GM12892 (cell line): ENCODE measurements at regions not wholly inside any gene's neighbourhood (a gene's known extent, or its start where the extent isn't known, plus 50 kb on each side); places are given as distances from the start of the nearest gene placed in this dataset.

Source experiments
- POLR2A ChIP-seq: IDR thresholded peaks from 2 replicates; pipeline ENCODE4 v1.6.1; 2011; ENCODE audit warnings: low read depth, low read length, control low read depth
- TAF1 ChIP-seq: IDR thresholded peaks from 2 replicates; pipeline ENCODE4 v1.6.1; 2011; ENCODE audit warnings: low read depth, mild to moderate bottlenecking, control low read depth, low read length, borderline replicate concordance

DNA sequence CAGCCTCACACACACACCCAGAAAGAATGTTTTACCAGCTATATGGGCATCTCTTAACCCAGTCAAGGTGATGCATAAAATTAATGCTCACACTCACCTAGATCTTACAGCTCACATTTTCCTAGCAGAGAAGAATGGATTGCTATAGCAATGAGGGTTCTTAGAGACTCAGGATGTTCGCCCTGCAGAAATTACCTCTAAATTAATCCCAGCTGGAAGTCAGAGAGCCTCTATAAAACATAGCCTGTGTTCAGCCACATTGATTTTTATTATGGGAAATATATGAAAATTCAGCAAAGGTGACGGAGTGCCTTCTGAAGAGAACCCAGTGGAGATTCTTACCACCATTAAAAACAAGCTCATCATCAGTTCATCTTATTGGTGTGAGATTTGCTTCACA, 528.3 kb upstream of the ZFP42 start:
- TF ChIP-seq POLR2A, result no peak
- TF ChIP-seq TAF1, result no peak
